ENCODE measurements at regions not wholly inside any gene's neighbourhood (a gene's known extent, or its start where the extent isn't known, plus 50 kb on each side); places are given as distances from the start of the nearest gene placed in this dataset.
"Not testable (repeated sequence)": the region's sequence is repeated elsewhere in the genome, so short reads cannot be mapped to it uniquely, and the experiment has no call there.

GRCh38 chr7:108908456-108908855 lies 338.8 kb downstream of the DNAJB9 start:
- DNase-seq (ENCODE audit: low spot score) = no peak
- in situ Hi-C loops (cut with HindIII; ENCODE audit: low sequenced_read_pairs) = no loop called here

DNA sequence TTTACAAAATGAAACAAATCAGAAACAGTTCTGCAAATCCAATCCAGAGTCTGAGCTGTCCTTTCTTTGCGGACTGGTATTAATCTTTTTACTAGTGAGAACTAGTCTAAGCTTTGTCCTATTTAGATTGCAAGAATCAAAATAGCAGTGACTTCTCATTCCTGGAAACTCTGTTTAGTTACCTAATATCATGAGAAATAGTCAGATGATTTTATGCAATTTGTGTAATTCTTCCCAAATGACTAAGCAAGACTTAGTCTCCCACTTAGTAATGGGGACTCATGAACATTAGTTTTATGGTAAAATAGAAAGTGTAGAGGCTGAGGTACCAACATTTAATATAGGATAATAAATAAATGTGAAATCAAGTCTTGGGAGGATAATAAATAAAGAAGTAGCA lies 341.3 kb downstream of the DNAJB9 start:
- in situ Hi-C loops (cut with HindIII; ENCODE audit: low sequenced_read_pairs) = no loop called here

GRCh38 chr7:108920490-108920889 lies 350.8 kb downstream of the DNAJB9 start:
- DNase-seq (ENCODE audit: low spot score) = no peak
- in situ Hi-C loops (cut with HindIII; ENCODE audit: low sequenced_read_pairs) = no loop called here

More for the DNA sequence above, 341.3 kb downstream of the DNAJB9 start:
- no peak for DNase-seq (ENCODE audit: low spot score)

- in situ Hi-C loops (cut with HindIII; ENCODE audit: low sequenced_read_pairs) = not testable (repeated sequence)
Observed at GRCh38 chr7:108943048-108943447, 373.4 kb downstream of the DNAJB9 start.

GRCh38 chr7:108947526-108947925 lies 377.9 kb downstream of the DNAJB9 start:
- no peak for DNase-seq (ENCODE audit: low spot score)
- in situ Hi-C loops (cut with HindIII; ENCODE audit: low sequenced_read_pairs) = no loop called here

More at GRCh38 chr7:108943048-108943447, 373.4 kb downstream of the DNAJB9 start:
- DNase-seq (ENCODE audit: low spot score) = not testable (repeated sequence)

DNA sequence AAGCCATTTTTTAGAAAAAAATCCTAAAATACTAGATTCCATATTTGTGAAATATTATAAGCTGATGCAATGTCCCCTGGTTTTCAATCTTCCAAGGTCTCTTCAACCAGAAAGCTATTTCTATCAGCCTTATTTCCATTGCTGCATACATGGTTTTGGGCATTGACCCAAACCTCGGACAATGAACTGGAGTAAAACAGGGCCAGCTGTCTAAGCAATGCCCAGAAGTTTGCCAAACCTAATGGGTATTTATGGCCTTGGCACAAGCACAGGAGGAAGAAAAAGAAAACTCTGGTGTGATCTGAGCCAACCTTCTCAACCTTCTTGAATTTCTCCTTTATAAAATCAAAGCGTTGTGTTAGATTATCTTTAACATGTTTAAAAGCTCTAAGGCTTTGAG lies 402.3 kb downstream of the DNAJB9 start:
- in situ Hi-C loops (cut with HindIII; ENCODE audit: low sequenced_read_pairs) = no loop called here
- no peak for DNase-seq (ENCODE audit: low spot score)

DNA sequence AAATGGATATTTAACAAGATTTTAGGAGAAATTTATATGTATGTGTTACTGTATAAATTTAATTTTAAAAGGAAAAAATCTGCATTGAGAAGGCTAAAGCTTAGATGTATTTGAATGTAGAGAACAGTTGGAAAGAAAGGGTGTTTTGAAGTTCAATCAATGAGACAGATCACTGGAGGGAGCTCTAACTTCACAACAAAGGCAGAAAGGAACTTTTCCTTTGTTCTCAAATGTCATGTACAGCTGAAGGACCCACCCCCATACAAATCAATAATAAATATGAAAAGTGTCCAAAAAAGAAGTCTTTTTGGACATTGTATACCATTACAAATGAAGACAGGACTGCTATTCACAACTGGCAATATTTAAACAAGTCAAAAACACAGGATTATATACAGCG lies 403.4 kb downstream of the DNAJB9 start:
- no peak for DNase-seq (ENCODE audit: low spot score)

DNA sequence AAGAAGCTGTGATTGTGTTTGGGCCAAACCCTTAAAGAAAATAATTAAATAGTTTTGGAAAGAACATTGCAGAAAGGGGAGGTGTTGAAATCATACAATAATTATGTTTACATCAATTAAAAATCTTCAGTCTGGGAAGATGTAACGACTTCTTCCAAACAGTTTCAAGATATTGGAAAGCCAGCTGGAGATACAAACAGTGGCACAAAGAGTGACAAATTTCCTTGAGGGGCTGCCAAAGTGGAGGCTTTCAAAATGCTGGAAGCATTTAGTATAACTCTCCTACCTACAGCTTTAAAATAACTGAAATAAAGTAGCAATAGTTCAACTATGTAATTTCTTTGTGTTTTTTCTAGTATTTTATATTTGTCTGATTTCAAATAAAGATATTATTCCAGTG lies 405.0 kb downstream of the DNAJB9 start:
- in situ Hi-C loops (cut with HindIII; ENCODE audit: low sequenced_read_pairs) = no loop called here
- no peak for DNase-seq (ENCODE audit: low spot score)

More for the DNA sequence above, 403.4 kb downstream of the DNAJB9 start:
- in situ Hi-C loops (cut with HindIII; ENCODE audit: low sequenced_read_pairs) = no loop called here

DNA sequence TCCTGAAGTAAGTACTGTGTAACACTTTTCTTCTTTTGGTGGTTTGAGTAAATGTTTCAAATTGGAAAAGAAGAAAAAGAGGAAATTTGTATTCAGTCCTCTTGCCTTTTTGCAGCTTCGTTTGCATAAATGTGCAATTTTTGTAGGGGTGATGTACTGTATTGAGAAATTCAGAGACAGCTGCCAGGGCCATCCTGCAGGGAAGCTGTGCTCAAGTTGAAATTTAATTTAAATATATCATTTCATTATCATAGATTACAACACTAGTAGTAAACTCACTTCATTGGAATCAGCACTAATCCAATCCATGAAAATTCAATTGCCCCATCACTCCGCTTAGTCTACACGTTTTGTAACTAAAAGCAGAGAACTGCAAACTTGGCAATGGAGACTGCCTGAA lies 415.4 kb downstream of the DNAJB9 start:
- DNase-seq (ENCODE audit: low spot score) = no peak
- in situ Hi-C loops (cut with HindIII; ENCODE audit: low sequenced_read_pairs) = no loop called here

GRCh38 chr7:108989319-108989718 lies 419.6 kb downstream of the DNAJB9 start:
- in situ Hi-C loops (cut with HindIII; ENCODE audit: low sequenced_read_pairs) = no loop called here
- no peak for DNase-seq (ENCODE audit: low spot score)

DNA sequence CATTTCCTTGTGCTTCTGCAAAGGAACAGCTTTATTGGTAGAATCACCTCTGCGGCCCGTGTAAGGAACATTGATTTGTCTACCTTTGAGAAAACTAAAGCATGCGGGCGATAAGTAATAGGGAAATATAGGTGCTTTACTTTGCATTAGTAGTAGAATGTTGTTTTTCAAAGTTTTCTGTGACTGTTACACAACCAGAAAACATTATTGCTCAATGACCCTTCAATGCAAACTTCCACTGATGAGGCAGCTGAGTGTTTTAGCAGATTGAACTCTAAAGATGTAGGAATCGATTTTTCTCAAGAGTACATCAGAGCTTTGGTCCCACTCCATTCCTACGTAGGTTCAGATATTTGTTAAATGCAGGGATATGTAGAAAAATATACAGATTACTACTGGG lies 427.8 kb downstream of the DNAJB9 start:
- in situ Hi-C loops (cut with HindIII; ENCODE audit: low sequenced_read_pairs) = no loop called here
- no peak for DNase-seq (ENCODE audit: low spot score)

DNA sequence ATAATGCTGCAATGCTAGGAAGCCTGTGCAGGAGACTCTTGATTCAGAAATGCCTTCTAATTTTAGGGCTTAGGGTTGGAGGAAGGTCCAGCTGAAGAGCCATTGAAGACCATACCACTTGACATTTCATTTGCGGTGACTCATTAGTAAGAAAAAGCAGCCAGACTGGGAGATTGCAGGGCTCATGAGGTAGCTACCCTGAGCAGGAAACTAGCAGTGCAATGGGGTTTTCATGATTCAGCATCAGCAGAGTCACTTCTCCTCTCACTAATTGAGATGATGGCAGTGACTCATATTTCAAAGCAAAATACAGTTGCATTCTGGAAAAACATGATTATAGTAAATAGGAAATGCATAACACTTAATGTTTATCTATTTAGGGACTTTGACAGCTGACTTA lies 434.1 kb downstream of the DNAJB9 start:
- in situ Hi-C loops (cut with HindIII; ENCODE audit: low sequenced_read_pairs) = no loop called here
- DNase-seq (ENCODE audit: low spot score) = no peak

DNA sequence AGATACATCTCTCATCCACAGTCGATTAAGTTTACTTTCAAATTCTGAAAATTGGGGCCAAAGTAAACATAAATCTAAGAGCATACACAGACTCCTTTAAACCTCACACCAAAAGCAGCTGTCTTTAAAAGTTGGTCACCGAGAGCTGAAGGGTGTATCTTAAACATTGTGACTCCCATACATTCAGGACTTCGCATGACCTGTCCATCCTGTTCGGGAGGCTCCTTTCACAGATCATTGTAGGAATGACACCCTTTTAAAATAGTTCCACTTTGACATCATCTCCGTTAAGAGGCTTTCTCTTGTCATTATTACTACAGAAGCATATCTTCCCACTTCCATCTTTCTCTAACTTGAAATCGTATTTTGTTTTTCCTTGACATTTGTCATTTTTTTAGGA lies 440.0 kb downstream of the DNAJB9 start:
- in situ Hi-C loops (cut with HindIII; ENCODE audit: low sequenced_read_pairs) = no loop called here
- DNase-seq (ENCODE audit: low spot score) = no peak

GRCh38 chr7:109020251-109020650 lies 450.6 kb downstream of the DNAJB9 start:
- in situ Hi-C loops (cut with HindIII; ENCODE audit: low sequenced_read_pairs) = no loop called here
- no peak for DNase-seq (ENCODE audit: low spot score)

GRCh38 chr7:109021390-109021789 lies 451.7 kb downstream of the DNAJB9 start:
- DNase-seq (ENCODE audit: low spot score) = no peak
- in situ Hi-C loops (cut with HindIII; ENCODE audit: low sequenced_read_pairs) = no loop called here

DNA sequence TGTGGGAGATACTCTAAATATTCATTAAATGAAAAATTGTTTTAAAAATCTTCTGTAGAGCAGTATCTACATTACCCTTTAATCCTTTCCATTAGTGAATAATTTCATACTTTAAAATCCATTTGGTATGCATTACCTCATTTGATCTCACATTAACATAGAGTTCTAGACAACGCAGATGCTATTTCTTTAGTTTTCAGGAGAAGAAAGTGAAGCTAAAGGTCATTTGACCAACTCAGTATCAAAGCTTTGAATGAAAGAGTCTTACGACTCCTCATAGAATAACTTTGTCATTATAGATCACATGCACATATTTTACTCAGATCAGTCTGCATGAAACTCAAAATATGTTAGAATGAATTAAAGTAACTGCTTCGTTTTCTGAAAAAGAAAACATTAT lies 460.2 kb downstream of the DNAJB9 start:
- in situ Hi-C loops (cut with HindIII; ENCODE audit: low sequenced_read_pairs) = no loop called here
- no peak for DNase-seq (ENCODE audit: low spot score)

DNA sequence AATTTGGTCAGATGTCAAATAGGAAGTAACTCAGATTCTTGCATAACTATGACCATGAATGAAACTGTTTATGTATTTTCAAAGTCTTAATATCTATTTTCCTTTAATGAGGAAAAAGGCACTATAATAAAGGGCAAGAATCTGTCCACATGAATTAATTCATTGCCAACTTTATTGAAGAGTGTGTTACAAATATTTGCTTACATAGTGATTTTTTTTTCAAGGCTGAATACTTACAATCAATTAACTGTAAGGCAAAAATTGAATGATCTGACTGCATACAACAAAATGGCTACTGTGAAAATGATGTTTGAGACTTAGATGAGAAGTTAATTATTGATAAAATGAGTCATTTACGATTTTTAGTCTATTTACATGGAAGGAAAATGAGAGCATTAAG lies 475.0 kb downstream of the DNAJB9 start:
- in situ Hi-C loops (cut with HindIII; ENCODE audit: low sequenced_read_pairs) = no loop called here
- no peak for DNase-seq (ENCODE audit: low spot score)

DNA sequence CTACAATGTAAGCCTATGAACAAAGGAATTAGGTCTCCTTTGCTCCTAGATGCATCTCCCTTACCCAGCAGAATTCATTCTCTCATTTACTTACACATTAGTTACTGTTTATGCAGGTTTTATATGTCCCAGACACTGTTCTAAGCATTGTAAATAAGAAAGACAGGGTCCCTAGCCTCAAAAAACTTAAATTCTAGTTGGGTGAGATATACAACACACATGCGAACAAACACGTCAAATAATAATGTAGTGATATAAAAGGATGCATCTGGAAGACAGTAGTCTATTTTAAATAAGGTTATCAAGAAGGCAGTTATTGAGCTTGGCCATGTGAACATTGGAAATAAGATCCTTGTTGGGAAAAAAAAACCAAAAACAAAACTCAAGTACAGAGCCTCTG lies 479.7 kb downstream of the DNAJB9 start:
- in situ Hi-C loops (cut with HindIII; ENCODE audit: low sequenced_read_pairs) = no loop called here
- no peak for DNase-seq (ENCODE audit: low spot score)

- in situ Hi-C loops (cut with HindIII; ENCODE audit: low sequenced_read_pairs) = no loop called here
- no peak for DNase-seq (ENCODE audit: low spot score)
Observed at GRCh38 chr7:109059089-109059488, 489.4 kb downstream of the DNAJB9 start.

DNA sequence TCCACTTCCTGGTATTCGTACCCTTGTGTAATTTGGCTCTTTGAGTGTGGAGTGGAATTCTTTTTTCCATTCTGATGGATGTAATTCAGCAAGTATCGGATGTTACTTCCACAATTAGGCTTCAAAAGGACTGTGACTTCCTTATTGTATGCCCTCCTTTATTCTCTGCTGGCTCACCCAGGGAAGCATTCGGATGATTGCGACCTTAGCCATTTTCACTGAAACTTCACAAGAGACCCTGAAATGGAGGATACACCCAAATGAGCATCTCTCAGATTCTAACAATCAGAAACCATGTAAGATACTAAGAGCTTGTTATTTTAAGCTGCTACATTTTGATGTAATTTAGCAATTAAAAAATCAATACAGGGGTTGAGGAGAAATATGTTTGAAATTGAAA lies 493.1 kb downstream of the DNAJB9 start:
- no peak for DNase-seq (ENCODE audit: low spot score)
- in situ Hi-C loops (cut with HindIII; ENCODE audit: low sequenced_read_pairs) = no loop called here

DNA sequence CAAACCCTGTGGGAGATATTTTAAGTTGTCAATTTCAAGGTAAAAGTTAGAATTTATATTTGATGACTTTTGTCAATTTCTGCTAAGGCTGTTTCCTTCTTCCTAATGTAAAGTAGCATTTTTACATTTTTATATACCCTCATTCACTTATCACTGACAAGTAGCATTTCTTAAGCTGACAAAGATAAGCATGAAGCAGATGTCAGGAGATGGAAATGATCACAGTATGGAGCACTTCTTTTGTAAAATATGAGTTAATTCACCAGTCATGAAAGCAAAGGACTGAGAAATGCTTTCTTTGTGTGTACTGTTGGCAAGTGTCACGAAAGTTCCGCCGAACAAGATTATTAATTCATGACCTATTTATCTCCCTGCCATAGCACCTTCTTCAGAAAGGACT lies 503.9 kb downstream of the DNAJB9 start:
- no peak for DNase-seq (ENCODE audit: low spot score)
- in situ Hi-C loops (cut with HindIII; ENCODE audit: low sequenced_read_pairs) = no loop called here

DNA sequence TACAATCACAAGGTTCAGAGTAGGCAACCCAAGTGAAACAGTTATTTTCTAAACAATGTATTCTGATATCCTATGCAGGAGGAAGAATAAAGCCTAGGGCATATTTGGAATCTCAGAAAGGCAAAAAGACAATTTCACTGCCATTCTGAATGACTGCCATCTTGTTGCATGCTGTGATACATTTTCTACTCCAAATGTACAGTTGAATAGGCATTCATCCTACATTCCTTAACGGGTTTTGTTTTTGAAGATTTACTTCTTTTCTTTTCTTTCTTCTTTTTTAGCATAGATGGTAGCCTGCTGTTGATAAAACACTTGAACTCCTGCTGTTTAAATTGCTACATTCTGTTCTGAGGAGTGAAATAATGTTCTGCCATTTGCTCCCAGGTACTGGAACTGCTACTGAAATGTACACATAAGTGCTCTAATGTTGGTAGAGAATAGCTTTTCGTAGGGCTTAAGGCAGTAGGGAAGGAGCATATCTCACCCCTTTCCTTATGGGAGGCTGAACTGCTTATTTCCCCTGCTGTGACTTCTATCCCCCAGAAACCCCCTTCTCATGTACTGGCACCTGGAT lies 506.8 kb downstream of the DNAJB9 start:
- DNase-seq (ENCODE audit: low spot score) = no peak
- in situ Hi-C loops (cut with HindIII; ENCODE audit: low sequenced_read_pairs) = no loop called here

Measured in G401 (cell line).